Activated T-helper 1 cell treated with anti-CD3 and anti-CD28 coated beads, Interleukin-2, amount 50 U/mL, for 16 hours (primary cell): ENCODE measurements at regions not wholly inside any gene's neighbourhood (a gene's known extent, or its start where the extent isn't known, plus 50 kb on each side); places are given as distances from the start of the nearest gene placed in this dataset.

Source experiments
- DNase-seq, 2 donors: peaks; one replicate each; pipeline ENCODE4 v3.0.0-alpha.2; 2020; ENCODE audit warnings: low read depth in 1 of 2, low spot score in 1 of 2

DNA sequence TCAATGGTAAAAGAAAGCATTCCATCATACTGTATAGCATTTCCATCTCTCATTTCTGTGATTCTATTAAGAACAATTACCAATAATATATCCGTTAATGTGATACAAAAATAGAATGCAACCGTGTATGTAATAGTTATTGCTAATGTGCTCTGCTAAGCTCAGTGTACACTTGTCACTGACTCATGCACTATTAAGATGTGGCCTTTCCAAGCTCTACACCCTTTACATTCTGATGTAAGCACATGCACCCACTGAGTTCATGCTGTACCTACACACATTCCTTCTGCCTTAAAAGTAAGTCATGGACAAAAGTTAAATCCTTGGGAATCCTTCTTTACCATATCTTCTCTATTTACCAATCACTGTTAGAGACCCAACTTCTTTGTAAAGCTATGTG, 319.1 kb downstream of the ZSWIM6 start:
- no peak for DNase-seq

DNA sequence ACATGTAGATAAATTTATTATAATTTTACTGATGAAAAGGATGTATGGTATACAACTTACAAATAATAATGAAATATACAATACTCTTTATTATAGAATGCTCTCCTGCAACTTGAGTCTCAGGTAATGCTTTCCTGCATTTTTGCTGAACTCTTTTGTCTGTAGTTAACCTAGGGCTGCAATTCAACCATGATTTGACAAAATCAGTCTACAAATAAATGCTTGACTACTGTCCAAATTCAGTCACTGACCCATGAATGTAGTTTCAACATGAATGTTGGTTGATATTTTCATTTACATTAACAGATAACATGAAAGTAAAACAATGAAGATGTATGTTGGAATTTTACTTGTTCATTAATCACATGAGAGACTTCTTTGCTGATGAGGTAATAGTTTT, 320.9 kb downstream of the ZSWIM6 start:
- DNase-seq = no peak

DNA sequence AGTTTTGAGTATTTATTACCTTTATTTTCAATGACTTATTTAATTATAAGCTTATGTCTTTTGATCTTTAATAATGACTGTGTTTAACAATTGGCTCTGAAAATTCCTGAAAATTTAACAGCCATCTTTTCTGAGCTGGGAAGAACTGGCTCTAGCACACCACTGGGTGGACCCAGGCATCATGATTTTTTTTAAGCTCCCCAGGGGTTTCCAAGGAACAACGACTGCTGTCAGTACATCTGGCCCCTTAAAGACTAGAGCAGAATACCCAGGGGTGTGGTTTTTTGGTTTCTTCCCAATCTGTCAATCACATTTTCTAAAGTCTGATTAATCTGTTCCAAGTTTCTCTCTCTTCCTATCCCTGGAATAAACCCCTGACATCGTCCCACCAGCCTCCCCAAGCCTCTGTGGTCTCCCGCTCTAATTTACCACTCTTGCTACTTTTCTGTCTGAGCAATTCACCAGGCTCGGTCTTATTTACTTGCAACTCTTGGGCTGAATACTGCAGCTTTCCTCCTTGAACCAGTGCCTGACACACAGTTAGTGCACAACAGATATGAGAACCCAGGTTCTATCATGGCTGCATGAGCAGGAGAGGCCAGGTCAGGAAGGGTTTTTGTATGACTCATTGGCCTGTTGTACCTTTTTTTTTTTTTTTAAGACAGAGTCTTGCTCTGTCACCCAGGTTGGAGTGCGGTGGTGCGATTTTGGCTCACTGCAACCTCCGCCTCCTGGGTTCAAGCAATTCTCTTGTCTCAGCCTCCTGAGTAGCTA, 321.9 kb downstream of the ZSWIM6 start:
- no peak for DNase-seq

DNA sequence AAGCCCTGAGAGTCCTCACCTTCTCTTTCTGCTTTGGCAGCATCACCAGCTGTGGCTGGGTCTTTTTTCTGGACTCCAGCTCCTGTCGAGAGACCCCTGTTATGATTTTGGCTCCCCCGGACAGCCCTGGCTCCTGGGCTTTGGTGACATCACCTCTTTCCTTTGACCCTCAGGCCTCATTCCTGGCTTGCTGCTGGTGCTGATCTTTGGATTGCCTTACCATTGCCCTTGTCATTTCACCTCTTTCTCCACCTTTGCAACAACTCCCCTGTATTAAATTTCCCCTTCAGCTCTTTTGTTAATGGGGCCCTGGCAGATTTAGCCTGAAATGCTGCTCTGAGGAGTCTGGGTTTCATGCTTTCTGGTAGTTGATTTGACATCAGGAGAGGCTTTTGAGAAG, 322.8 kb downstream of the ZSWIM6 start:
- DNase-seq = no peak

DNA sequence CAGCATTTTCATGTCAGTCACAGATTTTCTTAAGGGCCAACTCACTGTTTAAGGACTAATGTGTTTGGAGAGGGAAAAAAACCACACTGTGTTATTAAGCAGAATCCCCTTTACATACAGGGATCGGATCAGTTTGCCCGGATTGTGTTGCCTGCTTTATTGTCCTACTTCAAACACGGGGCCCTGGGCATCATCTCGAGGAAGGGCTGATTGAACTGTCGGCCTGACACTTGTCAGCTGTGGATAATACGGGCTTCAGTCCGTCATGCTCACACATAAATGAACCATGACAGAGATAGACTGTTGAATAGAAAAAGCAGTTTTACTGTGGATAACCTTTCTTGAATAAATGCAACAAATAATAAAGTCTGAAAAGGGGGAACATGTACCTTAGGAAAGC, 325.0 kb downstream of the ZSWIM6 start:
- no peak for DNase-seq

DNA sequence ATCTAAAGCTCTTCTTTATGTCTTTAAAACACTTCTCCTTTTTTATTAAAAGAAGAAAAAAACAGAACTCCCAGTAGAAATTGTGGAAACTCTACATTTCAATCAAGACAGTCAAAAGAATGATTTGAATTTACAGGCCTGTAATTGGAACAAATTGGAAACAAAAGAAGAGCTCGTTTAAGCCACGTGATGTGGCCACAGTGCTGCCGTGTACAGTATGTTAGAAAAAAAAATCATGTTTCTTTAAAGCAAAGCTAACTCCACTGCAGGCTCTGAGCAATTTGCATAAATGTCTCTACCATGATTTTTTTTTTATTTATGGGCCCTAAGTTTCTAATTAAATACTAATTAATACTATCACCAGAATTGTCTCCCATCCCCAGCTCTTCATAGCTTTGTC, 325.6 kb downstream of the ZSWIM6 start:
- DNase-seq = no peak

DNA sequence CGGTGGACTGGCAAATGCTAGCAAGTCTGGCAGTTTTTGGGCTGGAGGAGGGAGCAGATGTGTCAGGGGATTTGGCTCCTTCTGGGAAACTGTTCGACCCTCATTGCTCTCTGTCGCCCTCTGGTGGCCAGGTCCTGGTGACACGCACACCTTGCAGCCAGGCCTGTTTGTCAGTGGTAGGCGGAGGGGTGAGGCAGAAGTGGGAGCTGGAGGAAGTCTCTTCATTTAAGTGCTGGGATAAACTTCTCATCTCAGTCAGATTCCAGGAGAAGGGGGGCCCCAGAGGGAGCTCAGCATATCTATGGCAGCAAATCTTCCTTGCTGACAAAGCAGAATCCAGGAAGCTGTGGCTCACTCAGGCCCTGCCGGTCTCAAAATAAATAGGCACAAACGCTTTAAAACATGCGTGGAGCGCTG, 326.5 kb downstream of the ZSWIM6 start:
- peak; percentile 68 to 83 for DNase-seq

DNA sequence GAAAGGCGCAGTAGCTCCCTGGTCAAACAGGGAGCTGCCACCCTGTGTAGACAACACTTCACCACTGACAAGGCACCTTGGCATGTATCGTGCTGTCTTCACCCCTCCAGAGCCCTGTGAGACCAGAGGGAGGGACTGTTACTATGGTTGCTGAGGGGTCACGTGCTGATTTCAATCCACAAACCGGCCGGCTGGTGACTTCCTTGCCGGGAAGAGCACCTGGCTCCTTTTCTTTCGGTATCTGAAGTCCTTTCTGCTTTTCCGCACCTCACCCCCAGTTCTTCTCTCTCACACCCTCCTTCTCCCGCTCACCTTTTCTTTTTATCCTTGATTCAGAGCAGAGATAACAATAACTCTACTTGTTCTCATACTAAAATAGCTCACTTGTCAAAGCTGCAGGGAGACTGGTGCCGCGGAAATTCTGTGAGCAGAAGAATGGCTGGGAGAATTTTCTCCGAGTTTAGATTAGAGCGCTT, 327.2 kb downstream of the ZSWIM6 start:
- no peak for DNase-seq

DNA sequence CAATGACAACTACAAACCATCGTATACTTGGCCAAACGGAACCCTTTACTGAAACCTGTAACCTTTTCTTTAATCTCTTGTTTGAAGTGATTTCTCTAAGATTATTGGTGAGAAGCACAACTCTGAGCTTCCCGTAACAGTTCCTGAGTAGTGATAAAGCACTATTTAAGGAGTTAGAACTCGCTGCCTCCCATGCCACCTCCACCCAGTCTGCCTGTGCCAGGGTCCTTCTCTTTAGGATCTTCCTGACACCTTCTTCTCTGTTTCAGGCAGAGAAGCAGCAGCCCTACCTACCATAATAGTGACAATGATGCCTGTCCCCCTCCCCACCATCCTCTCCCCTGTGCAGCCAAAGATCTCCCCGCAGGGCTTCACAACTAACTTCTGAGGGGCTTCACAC, 330.6 kb downstream of the ZSWIM6 start:
- DNase-seq = no peak

DNA sequence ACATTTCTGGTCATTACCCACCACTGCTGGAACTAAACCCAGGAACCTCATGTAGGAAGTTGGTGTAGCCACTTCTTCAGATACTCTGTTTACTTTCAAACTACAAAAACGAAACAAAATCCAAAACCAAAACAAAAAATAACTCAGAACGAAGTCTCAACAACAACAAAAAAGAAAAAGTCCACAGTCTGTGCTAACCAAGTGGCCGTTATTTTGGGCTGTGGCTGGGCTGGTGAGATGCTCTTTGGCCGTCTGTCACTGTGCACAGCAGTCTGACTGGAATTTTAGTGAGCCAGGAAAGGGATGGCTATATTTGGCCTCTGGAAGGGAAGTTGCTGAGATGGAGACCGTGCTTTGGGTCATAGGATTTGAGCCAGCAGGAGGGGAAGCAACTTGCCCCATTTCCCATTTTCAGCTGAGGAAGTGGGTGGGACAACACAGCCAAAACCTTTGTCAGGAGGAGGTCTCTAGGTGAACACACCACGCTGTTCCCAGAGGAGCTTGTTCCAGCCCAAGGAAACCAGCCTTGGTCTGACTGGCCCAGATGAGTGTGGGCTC, 334.1 kb downstream of the ZSWIM6 start:
- no peak for DNase-seq

DNA sequence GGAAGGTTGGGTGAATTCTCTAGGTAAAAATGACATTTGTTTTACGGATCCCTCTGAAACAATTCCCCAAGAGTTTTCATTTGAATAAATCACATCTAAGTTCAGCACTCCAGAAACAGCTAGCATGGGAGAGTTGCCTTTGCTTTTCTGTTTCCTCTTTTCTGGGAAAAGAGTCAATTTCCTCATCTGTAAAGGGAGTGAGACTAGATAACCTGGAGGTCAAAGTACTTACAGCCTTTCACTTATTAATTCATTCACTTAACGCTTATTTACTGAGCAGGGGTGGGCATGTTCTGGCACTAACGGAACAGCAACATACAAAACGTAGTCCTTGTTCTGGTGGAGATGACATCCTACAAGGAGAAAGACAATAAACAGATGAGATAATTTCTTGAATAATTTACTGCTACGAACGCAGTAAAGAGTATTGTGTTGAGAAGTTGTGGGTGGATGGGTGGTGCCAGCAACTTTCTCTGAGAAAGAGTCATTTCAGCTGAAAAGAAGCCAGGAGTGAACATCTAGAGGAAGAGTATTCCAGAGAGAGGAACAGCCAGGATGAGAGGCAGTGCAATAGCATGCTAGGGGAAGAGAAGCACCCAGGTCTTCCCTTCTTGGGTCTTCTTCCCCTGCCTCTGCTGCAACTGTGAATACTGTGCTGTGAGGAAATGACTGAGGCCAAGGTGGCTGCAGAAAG, 335.6 kb downstream of the ZSWIM6 start:
- DNase-seq = no peak

DNA sequence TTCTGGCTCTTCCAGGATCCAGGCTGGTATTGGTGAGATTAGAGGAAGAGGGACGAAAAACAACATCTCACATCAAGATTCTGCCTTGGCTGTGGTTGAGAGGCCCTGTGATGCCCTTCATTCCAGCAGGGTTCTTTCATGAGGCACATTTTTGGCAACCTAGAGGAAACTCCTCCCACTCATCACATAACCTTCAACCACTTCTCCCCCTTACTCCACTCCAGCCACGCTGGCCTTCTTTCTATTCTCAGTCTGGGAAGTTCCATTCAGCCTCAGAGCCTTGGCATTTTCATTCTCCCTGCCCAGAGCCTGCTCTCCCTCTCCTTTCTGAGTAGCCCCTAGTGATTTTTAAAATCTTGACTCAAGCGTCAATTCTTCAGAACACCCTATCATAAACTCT, 337.5 kb downstream of the ZSWIM6 start:
- DNase-seq = no peak

DNA sequence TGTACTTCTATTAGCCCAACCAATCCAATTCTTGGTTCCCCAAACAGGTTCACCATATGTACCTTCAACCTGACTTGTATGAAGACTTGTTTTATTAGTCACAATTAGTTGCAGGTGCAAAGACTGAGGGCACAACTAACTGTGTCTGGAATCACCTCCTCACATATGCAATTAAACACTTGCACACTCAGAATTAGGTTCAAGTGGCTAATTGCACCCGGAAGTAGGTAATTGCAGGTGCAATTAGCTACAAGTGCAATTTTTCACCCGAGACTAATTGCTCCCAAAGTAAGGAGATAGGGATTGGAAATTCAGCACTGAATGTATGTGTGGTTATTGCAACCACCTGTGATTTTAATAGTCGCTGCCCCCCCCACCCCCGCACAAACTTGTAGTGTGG, 338.9 kb downstream of the ZSWIM6 start:
- no peak for DNase-seq

DNA sequence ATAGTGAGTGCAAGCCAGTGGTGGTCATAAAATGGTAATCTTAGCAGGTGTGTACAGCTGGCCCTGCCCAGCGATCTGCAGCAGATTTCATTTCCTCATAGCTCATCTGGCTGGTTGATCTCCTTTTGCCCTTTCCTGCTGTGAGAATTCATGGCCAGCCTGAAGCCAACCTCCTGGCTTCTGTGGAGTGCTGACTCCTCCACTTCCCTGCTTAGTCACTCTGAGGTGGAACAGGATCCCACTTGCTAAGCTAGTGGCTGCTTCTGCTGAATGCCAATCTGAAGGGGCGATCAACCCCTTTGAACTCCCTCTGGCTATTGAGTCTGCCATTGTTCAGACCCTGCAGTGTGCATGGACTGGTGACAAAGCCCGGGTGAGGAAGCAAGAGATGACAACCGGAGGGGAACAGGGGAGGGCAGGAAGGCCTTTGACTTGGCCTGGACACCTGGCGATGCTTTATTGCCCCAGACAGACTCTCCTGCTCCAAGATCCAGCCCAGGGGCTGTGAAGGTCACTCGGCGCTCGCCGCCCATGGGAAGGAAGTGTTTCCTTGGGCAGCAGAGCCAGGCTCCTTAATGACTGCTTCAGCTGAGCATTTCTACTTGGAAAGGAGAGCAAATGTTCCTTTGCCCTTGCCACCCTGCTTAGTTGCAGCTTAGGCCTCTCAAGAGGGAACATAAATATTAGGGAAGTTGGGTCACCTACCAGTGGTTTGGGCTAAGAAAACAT, 341.1 kb downstream of the ZSWIM6 start:
- no peak for DNase-seq

DNA sequence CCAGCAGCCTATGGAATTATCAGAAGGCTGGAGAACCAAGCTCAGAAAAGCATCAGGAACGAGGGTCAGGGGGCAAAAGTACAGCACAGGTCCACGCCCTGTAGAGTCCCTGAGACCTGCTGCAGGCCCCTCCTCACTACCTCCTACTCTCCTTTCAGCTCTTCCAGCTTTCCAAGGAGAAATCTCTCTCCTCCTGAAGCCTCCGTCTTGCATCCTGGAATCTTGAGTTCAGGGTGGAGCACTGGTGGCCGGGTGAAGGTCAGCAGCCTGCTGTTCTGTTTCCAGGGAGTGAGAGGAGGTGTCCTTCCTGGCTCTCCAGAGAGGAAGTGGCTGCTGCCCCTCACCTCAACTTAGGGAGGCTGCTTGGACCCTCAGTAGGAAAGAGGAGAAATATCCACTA, 342.3 kb downstream of the ZSWIM6 start:
- DNase-seq = no peak

DNA sequence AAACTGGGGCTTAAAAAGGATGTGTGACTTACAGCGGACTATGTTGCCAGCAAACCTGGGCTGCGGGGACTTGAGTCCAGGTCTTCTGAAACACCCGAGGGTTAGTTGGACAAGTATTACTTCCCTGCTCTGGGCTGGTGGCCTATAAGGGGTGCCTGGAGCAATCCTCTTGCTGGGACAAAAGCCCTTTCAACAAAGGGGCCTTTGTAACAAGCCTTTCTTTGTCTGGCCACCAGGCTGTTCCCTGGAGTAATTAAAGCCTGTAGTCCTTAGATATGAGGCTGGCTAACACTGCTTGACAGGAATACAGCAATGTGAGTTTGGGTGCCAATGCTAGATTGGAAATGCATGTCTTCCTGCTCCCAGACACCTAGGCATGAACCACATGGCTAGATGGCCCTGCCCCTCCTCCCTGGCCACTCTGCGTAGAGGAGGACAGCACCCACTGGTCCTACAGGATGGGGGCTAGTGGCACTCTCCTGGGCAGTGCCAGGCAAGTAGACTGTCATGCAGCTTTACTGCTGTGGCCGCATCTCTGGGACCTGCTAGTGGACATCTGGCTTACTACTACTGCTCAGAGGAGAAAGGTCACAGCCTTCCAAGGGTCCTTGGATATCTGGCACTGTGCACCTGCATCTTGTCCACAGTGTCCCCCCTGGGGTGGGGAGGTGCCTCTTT, 343.1 kb downstream of the ZSWIM6 start:
- no peak for DNase-seq

DNA sequence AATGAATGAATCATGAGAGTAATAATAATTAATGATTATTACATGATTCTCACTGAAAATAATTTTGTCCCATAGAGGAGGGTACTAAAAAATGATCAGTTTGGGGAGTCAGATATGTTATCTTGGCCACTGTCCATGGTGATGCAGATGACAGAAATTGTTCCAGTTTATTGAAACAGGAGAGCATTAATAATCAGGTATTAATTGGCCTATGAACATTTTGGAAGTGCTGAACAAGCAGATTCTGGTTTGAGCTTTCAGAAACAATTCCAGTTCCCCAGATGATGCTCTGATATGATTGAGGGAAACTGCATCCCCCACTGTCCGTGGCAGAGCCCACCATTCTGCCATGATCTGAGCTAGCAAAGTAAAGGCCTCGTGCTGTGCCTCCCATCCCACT, 345.2 kb downstream of the ZSWIM6 start:
- DNase-seq = no peak

DNA sequence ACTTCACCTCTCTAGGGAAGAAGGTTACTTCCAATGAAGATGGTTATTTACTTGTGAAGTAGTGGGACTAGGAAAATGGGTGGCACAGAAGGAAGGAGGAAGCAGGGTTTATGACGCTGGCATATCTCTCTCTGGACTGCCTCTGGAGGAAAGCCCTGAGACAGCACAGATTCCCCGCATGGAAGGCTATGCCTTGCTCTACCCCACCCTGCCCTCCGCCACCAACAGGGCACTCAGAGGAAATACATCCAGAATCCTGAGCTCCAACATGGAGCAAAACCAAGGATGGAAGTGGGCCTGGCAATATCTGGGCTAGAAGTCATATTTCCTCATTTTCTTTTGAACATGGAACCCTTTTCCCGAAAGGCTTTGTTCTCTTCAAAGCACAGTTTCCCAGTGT, 346.9 kb downstream of the ZSWIM6 start:
- no peak for DNase-seq

DNA sequence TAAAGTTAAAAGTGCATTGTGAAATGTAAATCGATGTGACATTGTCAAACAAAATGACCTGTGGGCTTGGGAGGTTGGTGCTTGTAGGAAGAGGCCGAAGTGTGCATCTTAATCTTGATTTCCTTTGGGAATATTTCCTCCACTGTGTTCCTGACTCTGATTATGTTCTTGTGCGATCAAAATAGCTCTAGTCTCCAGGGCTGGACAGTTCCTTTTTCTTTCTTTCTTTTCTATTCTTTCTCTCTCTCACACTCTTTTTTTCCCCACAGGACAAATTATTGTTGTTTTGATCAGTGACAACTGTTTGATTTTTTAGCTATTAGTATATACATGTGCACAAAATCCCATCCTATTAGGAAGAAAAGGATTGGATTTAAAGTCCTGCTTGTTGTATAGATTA, 347.5 kb downstream of the ZSWIM6 start:
- no peak for DNase-seq

DNA sequence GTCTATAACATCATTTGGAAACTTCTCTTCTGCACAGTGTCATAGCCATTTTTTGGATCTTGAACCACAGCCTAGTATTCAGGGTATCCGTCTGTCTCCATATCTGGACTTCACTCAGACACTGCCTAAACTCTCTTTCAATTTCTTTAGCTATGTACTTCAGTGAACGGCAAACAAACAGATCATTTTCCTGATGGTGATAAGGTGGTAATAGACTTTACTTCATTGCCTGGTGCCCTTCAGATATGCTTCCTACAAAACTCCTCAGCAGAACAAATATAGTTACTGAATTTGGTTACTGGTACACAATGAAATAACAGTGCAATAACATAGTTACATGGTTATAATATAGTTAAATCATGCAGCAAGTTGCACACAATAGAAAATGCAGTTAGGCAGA, 348.2 kb downstream of the ZSWIM6 start:
- no peak for DNase-seq

DNA sequence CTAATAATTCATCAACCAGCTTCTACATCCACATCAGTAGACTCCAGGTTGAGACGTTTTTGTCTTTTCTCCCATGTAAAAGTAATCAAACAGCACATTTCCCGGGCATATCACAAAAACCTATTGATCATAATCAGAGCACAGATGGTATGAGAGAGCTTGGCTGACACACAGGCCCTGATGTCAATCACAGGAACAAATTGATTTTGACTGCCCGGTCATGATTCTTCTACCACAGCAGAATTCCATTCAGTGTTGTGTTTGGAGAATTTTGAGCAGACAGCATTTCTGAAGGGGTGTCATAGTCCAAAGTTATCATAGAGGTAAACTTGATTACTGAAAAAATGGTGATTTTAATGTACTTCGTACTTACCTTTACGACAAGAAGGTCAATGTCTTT, 351.1 kb downstream of the ZSWIM6 start:
- DNase-seq = no peak
